WTC11 (cell line): ENCODE measurements at regions not wholly inside any gene's neighbourhood (a gene's known extent, or its start where the extent isn't known, plus 50 kb on each side); places are given as distances from the start of the nearest gene placed in this dataset.
"Not testable (repeated sequence)": the region's sequence is repeated elsewhere in the genome, so short reads cannot be mapped to it uniquely, and the experiment has no call there.

Source experiments
- ATAC-seq: fragments of 200-7000 bp; cut with Tn5 transposase; 2 replicates; pipeline ENCODE4 v1.10.0; 2021; ENCODE audit warnings: mild to moderate bottlenecking, moderate library complexity
- CTCF ChIA-PET: fragments of 300-600 bp; sonication (Branson Sonifier 250); formaldehyde crosslinking; loops from one replicate; lab custom pipeline; 2021; ENCODE audit warnings: antibody characterized with exemption; lab: Charles Lee
- POLR2A ChIA-PET: fragments of 350-600 bp; sonication (Branson Sonifier 250); formaldehyde crosslinking; loops from one replicate; lab custom pipeline; 2021; ENCODE audit warnings: antibody characterized with exemption; lab: Charles Lee
- DNase-seq: peaks from one replicate; pipeline ENCODE4 v3.0.0; 2021; ENCODE audit warnings: low spot score
- H3K27ac Mint-ChIP-seq: 2 replicates; pipeline ENCODE4 v1.8.0; 2021; ENCODE audit warnings: mixed read lengths
- H3K27me3 Mint-ChIP-seq: 2 replicates; pipeline ENCODE4 v1.8.0; 2021; ENCODE audit warnings: low read depth, mild to moderate bottlenecking, moderate library complexity, mixed read lengths
- H3K36me3 Mint-ChIP-seq: 2 replicates; pipeline ENCODE4 v1.8.0; 2021; ENCODE audit warnings: mixed read lengths
- H3K4me1 Mint-ChIP-seq: 2 replicates; pipeline ENCODE4 v1.8.0; 2022; ENCODE audit warnings: mixed read lengths
- H3K4me3 Mint-ChIP-seq: 2 replicates; pipeline ENCODE4 v1.8.0; 2021; ENCODE audit warnings: mild to moderate bottlenecking, moderate library complexity, mixed read lengths
- H3K9me3 Mint-ChIP-seq: 2 replicates; pipeline ENCODE4 v1.8.0; 2021; ENCODE audit warnings: mixed read lengths
- CBFB ChIP-seq: sonication (generic); formaldehyde crosslinking; IDR thresholded peaks from 2 replicates; pipeline ENCODE4 v1.8.1; 2022; ENCODE audit warnings: mild to moderate bottlenecking, low read depth, missing genetic modification reagents
- CREB1 ChIP-seq: sonication (generic); formaldehyde crosslinking; IDR thresholded peaks from 2 replicates; pipeline ENCODE4 v1.8.0; 2023; ENCODE audit warnings: mild to moderate bottlenecking, missing genetic modification reagents
- ESRRA ChIP-seq: sonication (generic); formaldehyde crosslinking; IDR thresholded peaks from 2 replicates; pipeline ENCODE4 v1.8.1; 2022; ENCODE audit warnings: mild to moderate bottlenecking, missing genetic modification reagents, borderline replicate concordance
- NFE2L1 ChIP-seq: sonication (generic); formaldehyde crosslinking; IDR thresholded peaks from 2 replicates; pipeline ENCODE4 v1.8.1; 2023; ENCODE audit warnings: missing genetic modification reagents
- NR2C2 ChIP-seq: sonication (generic); formaldehyde crosslinking; IDR thresholded peaks from 2 replicates; pipeline ENCODE4 v1.8.0; 2022; ENCODE audit warnings: mild to moderate bottlenecking, missing genetic modification reagents
- RELA ChIP-seq: sonication (generic); formaldehyde crosslinking; IDR thresholded peaks from 2 replicates; pipeline ENCODE4 v1.8.1; 2022; ENCODE audit warnings: missing genetic modification reagents, mild to moderate bottlenecking, borderline replicate concordance
- ZNF232 ChIP-seq: sonication (generic); formaldehyde crosslinking; IDR thresholded peaks from 2 replicates; pipeline ENCODE4 v1.8.0; 2022; ENCODE audit warnings: mild to moderate bottlenecking, missing genetic modification reagents
- ZNF263 ChIP-seq: sonication (generic); formaldehyde crosslinking; IDR thresholded peaks from 2 replicates; pipeline ENCODE4 v1.8.1; 2022; ENCODE audit warnings: low read depth, mild to moderate bottlenecking, moderate library complexity, missing genetic modification reagents
- ZNF416 ChIP-seq: fragments of 250-450 bp; sonication (Bioruptor Pico); IDR thresholded peaks from 2 replicates; pipeline ENCODE4 v1.9.0; 2021; ENCODE audit warnings: mild to moderate bottlenecking, inconsistent platforms
- TF ChIP-seq, protein P1 (sequence below): fragments of 250-450 bp; sonication (Bioruptor Pico); IDR thresholded peaks from 2 replicates; pipeline ENCODE4 v1.9.0; 2021; ENCODE audit warnings: mild to moderate bottlenecking, borderline replicate concordance
- TF ChIP-seq, protein P2 (sequence below): sonication (generic); formaldehyde crosslinking; conservative IDR thresholded peaks from 2 replicates; pipeline ENCODE4 v1.8.1; 2022; ENCODE audit warnings: mild to moderate bottlenecking, missing genetic modification reagents

DNA sequence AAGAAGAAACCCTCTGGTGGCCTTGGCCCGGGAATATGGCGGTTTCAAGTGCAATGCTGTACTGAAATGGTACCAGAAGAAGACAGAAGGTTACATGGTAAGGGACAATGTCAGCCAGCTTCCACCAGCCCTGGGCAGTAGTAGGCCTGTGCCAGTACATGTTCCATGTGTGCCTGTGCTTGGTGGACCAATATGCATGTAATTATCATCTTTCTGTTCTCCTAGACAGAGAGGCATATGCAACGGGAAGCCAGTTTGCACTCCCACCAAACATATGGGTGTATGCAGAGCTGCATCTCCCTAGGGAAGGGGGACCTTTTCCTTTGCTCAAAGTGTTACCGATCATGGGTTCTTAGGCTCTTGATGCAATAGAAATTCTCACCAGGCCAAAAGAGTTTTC is 80.9 kb upstream of the ADORA2B start:
- H3K4me3 Mint-ChIP-seq, DNase-seq, ATAC-seq, H3K27ac Mint-ChIP-seq, H3K27me3 Mint-ChIP-seq, POLR2A ChIA-PET, CTCF ChIA-PET: not testable (repeated sequence)
- peaks cover 23% of the 10 kb centered on the region for H3K36me3 Mint-ChIP-seq
- peaks cover 15% of the 10 kb centered on the region for H3K4me1 Mint-ChIP-seq
- H3K9me3 Mint-ChIP-seq = peaks cover 21% of the 10 kb centered on the region

DNA sequence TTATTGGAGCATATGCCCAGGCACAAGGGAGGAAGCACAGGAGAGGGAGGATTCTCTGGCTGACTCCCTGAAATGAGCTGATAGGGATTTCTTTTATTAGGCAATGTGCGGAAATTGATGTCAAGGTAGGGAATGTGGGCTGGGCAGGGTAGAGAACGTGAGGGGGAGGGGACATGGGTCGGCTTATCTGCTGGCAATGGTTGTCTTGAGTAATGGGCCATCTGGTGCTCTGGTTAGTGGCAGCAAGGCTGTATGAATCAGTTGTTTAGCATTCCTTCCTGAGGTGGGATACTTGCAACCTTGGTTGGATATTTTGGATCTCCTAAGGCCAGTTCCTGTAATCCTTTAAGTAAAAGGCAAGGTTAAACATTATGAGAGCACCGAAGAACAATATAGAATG is 80.5 kb upstream of the ADORA2B start:
- H3K4me3 Mint-ChIP-seq, H3K27me3 Mint-ChIP-seq, DNase-seq, POLR2A ChIA-PET, H3K27ac Mint-ChIP-seq, CTCF ChIA-PET: not testable (repeated sequence)
- ATAC-seq = peak; percentile 84
- H3K36me3 Mint-ChIP-seq = peaks cover 23% of the 10 kb centered on the region
- H3K9me3 Mint-ChIP-seq = peaks cover 21% of the 10 kb centered on the region
- H3K4me1 Mint-ChIP-seq = peaks cover 14% of the 10 kb centered on the region

DNA sequence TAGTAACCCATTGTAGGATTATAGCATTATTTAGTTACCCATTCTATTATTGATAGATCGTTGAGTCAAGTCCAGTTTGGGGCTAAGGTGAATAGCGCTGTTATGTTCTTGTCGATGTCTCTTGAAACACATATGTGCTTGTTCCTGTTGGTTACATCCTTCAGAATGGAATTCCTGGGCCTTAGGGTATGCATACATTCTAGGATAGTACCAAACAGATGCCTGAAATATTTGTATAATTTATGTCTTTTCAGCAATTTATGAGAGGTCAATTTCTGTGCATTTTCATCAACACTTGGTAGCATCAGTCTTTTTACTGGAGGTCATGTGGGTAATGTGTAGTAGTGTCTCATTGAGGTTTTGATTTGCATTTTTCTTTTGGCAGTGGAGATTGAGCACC is 78.9 kb upstream of the ADORA2B start:
- H3K27me3 Mint-ChIP-seq, H3K4me3 Mint-ChIP-seq, H3K4me1 Mint-ChIP-seq, ATAC-seq, H3K9me3 Mint-ChIP-seq, CTCF ChIA-PET, DNase-seq, H3K27ac Mint-ChIP-seq, POLR2A ChIA-PET: not testable (repeated sequence)
- peaks cover 10% of the 10 kb centered on the region for H3K36me3 Mint-ChIP-seq

DNA sequence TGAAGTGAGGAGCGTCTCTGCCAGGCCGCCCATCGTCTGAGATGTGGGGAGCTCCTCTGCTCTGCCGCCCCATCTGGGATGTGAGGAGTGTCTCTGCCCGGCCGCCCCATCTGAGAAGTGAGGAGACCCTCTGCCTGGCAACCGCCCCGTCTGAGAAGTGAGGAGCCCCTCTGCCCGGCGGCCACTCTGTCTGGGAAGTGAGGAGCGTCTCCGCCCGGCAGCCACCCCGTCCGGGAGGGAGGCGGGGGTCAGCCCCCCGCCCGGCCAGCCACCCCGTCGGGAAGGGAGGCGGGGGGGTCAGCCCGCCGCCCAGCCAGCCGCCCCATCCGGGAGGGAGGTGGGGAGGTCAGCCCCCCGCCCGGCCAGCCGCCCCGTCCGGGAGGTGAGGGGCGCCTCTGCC is 77.6 kb upstream of the ADORA2B start:
- CTCF ChIA-PET, H3K4me3 Mint-ChIP-seq, H3K27ac Mint-ChIP-seq, H3K36me3 Mint-ChIP-seq, ATAC-seq, DNase-seq, POLR2A ChIA-PET, H3K4me1 Mint-ChIP-seq, H3K9me3 Mint-ChIP-seq, H3K27me3 Mint-ChIP-seq: not testable (repeated sequence)

DNA sequence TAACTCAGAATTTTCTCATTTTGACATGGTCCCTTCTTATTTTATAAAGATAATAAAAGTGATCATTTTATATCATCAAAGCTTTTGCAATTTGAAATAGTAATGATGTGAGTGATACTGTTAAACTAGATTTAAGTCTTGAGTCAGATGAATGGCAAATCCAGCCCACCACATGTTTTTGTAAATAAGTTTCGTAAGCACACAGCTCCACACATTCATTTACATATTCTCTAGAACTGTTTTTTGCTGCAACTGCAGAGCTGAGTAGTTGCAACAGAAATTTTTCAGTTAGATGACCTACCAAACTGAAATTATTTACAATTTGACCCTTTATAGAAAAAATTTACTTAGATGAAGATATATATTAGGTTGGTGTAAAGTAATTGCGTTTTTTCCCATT is 75.1 kb upstream of the ADORA2B start:
- DNase-seq, ATAC-seq, H3K36me3 Mint-ChIP-seq, POLR2A ChIA-PET, H3K27ac Mint-ChIP-seq, H3K4me3 Mint-ChIP-seq, H3K4me1 Mint-ChIP-seq, H3K27me3 Mint-ChIP-seq, H3K9me3 Mint-ChIP-seq, CTCF ChIA-PET: not testable (repeated sequence)

DNA sequence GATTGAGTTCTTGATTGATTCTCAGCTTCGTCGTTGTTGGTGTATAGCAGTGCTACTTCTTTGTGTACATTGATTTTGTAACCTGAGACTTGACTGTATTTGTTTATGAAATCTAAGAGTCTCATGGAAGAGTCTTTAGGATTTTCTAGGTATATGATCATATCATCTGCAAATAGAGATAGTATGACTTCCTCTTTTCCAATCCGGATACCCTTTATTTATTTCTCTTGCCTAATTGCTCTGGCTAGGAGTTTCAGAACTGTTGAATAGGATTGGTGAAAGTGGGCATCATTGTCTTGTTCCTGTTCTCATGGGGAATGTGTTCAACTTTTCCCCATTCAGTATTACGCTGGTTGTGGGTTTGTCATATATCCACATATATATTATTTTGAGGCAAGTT is 72.3 kb upstream of the ADORA2B start:
- H3K9me3 Mint-ChIP-seq, H3K4me3 Mint-ChIP-seq, H3K36me3 Mint-ChIP-seq, H3K27me3 Mint-ChIP-seq, ATAC-seq, DNase-seq, H3K27ac Mint-ChIP-seq, H3K4me1 Mint-ChIP-seq, CTCF ChIA-PET, POLR2A ChIA-PET: not testable (repeated sequence)

DNA sequence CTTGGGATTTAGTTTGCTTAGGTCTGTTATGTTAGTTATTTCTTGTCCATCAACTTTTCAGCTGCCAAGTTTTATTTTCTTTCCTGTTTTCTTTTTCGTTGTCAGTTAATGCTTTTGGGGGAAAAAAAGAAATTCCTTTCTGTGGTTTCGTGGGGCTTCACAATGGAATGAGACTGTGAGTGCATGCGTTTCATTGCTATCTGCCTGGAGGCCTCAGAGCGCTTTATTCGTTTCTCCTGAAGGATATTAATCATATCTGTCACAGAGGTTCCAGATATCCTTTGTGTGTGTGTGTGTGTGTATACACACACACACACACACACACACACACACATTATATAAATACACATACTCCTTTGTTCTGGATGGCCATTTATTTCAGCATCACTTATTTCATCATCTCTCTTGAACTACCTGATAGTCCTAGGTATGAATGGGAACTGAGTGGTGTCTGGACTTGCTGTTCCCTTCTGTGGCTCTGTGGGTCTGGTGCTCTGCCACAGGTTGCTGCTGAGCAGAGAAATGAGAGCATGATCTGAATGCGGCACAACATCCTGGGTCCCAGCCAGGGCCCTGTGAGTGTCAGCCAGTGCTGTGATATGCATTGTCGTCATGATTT is 66.9 kb upstream of the ADORA2B start:
- H3K27ac Mint-ChIP-seq, DNase-seq, H3K27me3 Mint-ChIP-seq, H3K9me3 Mint-ChIP-seq, ATAC-seq, H3K36me3 Mint-ChIP-seq, H3K4me3 Mint-ChIP-seq, H3K4me1 Mint-ChIP-seq, POLR2A ChIA-PET, CTCF ChIA-PET: not testable (repeated sequence)

DNA sequence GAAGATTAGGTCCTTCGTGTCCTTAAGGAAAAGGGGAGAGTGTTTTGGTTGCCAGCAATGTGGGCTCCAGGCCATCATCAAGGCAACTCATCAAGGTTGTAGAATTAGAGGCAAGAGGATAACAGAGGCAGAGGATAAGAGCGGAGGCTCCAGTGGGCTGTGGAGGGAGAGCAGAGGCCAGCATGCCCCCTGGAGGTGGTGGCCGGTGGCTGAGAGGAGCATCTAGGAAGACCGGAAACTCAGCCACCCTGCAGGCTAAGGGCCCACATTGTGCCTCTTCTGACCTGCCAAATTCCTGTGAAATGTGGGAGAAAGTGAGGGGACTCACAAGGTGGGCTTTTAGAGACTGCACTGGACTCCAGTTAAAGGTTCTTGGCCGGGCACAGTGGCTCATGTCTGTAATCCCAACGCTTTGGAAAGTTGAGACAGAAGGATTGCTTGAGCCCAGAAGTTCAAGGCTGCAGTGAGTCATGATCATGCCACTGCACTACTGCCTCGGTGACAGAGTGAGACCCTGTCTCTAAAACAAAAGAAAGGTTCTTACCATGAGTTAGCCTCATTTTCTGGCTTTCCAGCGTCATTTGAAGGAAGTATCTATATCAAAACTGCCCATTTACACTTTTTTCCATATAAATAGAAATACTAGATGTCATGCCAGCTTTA is 62.7 kb upstream of the ADORA2B start:
- peaks cover 7% of the 10 kb centered on the region; the same call in 1 of the 2 replicates for H3K9me3 Mint-ChIP-seq
- POLR2A ChIA-PET = no interaction called here
- TF ChIP-seq NFE2L1 (CRISPR knock-in tag) (no peak), NR2C2 (CRISPR knock-in tag) (no peak), ZNF232 (CRISPR knock-in tag) (no peak), CBFB (no peak), ZNF263 (CRISPR knock-in tag) (no peak), ESRRA (no peak), ZNF416 (CRISPR knock-in tag) (no peak), RELA (CRISPR knock-in tag) (no peak), CREB1 (CRISPR knock-in tag) (no peak)
- TF ChIP-seq, protein P1, sequence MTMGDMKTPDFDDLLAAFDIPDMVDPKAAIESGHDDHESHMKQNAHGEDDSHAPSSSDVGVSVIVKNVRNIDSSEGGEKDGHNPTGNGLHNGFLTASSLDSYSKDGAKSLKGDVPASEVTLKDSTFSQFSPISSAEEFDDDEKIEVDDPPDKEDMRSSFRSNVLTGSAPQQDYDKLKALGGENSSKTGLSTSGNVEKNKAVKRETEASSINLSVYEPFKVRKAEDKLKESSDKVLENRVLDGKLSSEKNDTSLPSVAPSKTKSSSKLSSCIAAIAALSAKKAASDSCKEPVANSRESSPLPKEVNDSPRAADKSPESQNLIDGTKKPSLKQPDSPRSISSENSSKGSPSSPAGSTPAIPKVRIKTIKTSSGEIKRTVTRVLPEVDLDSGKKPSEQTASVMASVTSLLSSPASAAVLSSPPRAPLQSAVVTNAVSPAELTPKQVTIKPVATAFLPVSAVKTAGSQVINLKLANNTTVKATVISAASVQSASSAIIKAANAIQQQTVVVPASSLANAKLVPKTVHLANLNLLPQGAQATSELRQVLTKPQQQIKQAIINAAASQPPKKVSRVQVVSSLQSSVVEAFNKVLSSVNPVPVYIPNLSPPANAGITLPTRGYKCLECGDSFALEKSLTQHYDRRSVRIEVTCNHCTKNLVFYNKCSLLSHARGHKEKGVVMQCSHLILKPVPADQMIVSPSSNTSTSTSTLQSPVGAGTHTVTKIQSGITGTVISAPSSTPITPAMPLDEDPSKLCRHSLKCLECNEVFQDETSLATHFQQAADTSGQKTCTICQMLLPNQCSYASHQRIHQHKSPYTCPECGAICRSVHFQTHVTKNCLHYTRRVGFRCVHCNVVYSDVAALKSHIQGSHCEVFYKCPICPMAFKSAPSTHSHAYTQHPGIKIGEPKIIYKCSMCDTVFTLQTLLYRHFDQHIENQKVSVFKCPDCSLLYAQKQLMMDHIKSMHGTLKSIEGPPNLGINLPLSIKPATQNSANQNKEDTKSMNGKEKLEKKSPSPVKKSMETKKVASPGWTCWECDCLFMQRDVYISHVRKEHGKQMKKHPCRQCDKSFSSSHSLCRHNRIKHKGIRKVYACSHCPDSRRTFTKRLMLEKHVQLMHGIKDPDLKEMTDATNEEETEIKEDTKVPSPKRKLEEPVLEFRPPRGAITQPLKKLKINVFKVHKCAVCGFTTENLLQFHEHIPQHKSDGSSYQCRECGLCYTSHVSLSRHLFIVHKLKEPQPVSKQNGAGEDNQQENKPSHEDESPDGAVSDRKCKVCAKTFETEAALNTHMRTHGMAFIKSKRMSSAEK (CRISPR knock-in tag) = no peak
- TF ChIP-seq, protein P2, sequence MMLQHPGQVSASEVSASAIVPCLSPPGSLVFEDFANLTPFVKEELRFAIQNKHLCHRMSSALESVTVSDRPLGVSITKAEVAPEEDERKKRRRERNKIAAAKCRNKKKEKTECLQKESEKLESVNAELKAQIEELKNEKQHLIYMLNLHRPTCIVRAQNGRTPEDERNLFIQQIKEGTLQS (CRISPR knock-in tag) = no peak
- H3K4me1 Mint-ChIP-seq = peaks cover 8% of the 10 kb centered on the region; the same call in 1 of the 2 replicates
- H3K4me3 Mint-ChIP-seq = no peak overlapping the region
- no peaks in the 10 kb centered on the region for H3K27me3 Mint-ChIP-seq
- CTCF ChIA-PET = interaction anchor here (0.6 to 1.4 kb wide), 2 partner anchors 12 to 16 kb away, joined by 3 read pairs; no protein-coding TSS in a partner anchor
- H3K36me3 Mint-ChIP-seq = no peaks in the 10 kb centered on the region
- no peak overlapping the region for H3K27ac Mint-ChIP-seq
- DNase-seq (peak; percentile 58), ATAC-seq (peak; percentile 97)
